OCI-LY1 (cell line): ENCODE measurements at regions not wholly inside any gene's neighbourhood (a gene's known extent, or its start where the extent isn't known, plus 50 kb on each side); places are given as distances from the start of the nearest gene placed in this dataset.

Experiments
- H2AFZ ChIP-seq: fragments of 200-600 bp; sonication (generic), shearing (Covaris generic); 2 replicates; pipeline ENCODE4 v1.6.0; 2014; ENCODE audit warnings: antibody characterized with exemption, mild to moderate bottlenecking, low read length
- H3F3A ChIP-seq: fragments of 200-600 bp; sonication (generic), shearing (Covaris generic); 2 replicates; pipeline ENCODE4 v1.6.0; 2014; ENCODE audit warnings: mild to moderate bottlenecking, antibody characterized with exemption, low read length, moderate library complexity; ENCODE audit not compliant: insufficient read depth
- H3K27ac ChIP-seq: fragments of 200-600 bp; sonication (generic); 2 replicates; pipeline ENCODE4 v1.5.1; 2014; ENCODE audit warnings: low read length, mixed run types, mild to moderate bottlenecking, low read depth; ENCODE audit not compliant: poor library complexity, severe bottlenecking
- H3K27me3 ChIP-seq: fragments of 200-600 bp; sonication (generic); 2 replicates; pipeline ENCODE4 v1.6.0; 2014; ENCODE audit warnings: antibody characterized with exemption, mild to moderate bottlenecking, low read length, moderate library complexity; ENCODE audit not compliant: insufficient read depth
- H3K36me3 ChIP-seq: fragments of 200-600 bp; sonication (generic); 2 replicates; pipeline ENCODE4 v1.6.1; 2014; ENCODE audit warnings: mild to moderate bottlenecking, antibody characterized with exemption, low read length, moderate library complexity, mixed read lengths; ENCODE audit not compliant: insufficient read depth
- H3K4me1 ChIP-seq: fragments of 200-600 bp; sonication (generic); 2 replicates; pipeline ENCODE4 v1.5.1; 2014; ENCODE audit warnings: mild to moderate bottlenecking, low read length, moderate library complexity; ENCODE audit not compliant: insufficient read depth, severe bottlenecking
- H3K4me2 ChIP-seq: fragments of 200-600 bp; sonication (generic), shearing (Covaris generic); 2 replicates; pipeline ENCODE4 v1.6.1; 2014; ENCODE audit warnings: low read length
- H3K4me3 ChIP-seq: fragments of 200-600 bp; sonication (generic); 2 replicates; pipeline ENCODE4 v1.5.1; 2014; ENCODE audit warnings: low read length, low read depth, mild to moderate bottlenecking, mixed read lengths; ENCODE audit not compliant: poor library complexity, severe bottlenecking
- H3K79me2 ChIP-seq: fragments of 200-600 bp; shearing (Covaris generic); 2 replicates; pipeline ENCODE4 v1.6.1; 2016; ENCODE audit warnings: mixed run types, low read length, mixed read lengths; ENCODE audit not compliant: insufficient read depth
- H3K9ac ChIP-seq: fragments of 200-600 bp; sonication (generic), shearing (Covaris generic); 2 replicates; pipeline ENCODE4 v1.6.1; 2014; ENCODE audit warnings: mild to moderate bottlenecking, low read length, mixed read lengths
- H3K9me2 ChIP-seq: fragments of 200-600 bp; sonication (generic), shearing (Covaris generic); 2 replicates; pipeline ENCODE4 v1.6.1; 2014; ENCODE audit warnings: low read depth, mild to moderate bottlenecking, low read length, mixed read lengths
- H3K9me3 ChIP-seq: fragments of 200-600 bp; shearing (Covaris generic); 2 replicates; pipeline ENCODE4 v1.6.1; 2014; ENCODE audit warnings: low read length, mixed read lengths
- H4K20me1 ChIP-seq: fragments of 200-600 bp; sonication (generic), shearing (Covaris generic); 2 replicates; pipeline ENCODE4 v1.6.0; 2016; ENCODE audit warnings: mild to moderate bottlenecking, low read length; ENCODE audit not compliant: insufficient read depth
- CTCF ChIP-seq: fragments of 200-600 bp; sonication (generic), shearing (Covaris generic); IDR thresholded peaks from 2 replicates; pipeline ENCODE4 v1.5.1; 2017; ENCODE audit warnings: mild to moderate bottlenecking, antibody characterized with exemption, low read length, moderate library complexity, mixed read lengths
- EZH2 ChIP-seq: fragments of 200-600 bp; sonication (generic), shearing (Covaris generic); IDR thresholded peaks from 2 replicates; pipeline ENCODE4 v1.8.0; 2017; ENCODE audit warnings: borderline replicate concordance, mixed run types, mild to moderate bottlenecking, antibody characterized with exemption, low read length, moderate library complexity, mixed read lengths

DNA sequence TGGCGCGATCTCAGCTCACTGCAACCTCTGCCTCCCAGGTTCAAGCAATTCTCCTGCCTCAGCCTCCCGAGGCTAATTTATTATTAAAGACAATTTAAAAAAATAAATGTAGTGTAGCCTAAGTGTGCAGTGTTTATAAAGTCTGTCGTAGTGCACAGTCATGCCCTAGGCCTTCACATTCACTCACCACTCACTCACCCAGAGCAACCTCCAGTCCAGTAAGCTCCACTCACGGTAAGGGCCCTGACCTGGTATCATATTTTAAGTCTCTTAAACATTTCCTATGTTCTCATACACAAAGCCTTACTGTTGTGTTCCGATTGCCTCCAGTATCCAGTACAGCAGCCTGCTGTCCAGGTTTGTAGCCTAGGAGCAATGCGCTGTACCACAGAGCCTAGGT lies 168.2 kb upstream of the FOXQ1 start:
- H3F3A ChIP-seq: no peaks in the 10 kb centered on the region
- H3K4me3 ChIP-seq: no peak overlapping the region
- H3K4me2 ChIP-seq: no peak overlapping the region
- H3K9ac ChIP-seq: no peak overlapping the region
- TF ChIP-seq EZH2 (no peak), CTCF (no peak)
- no peaks in the 10 kb centered on the region for H3K4me1 ChIP-seq
- H2AFZ ChIP-seq: no peak overlapping the region
- H3K36me3 ChIP-seq: no peaks in the 10 kb centered on the region
- H3K9me2 ChIP-seq: no peaks in the 10 kb centered on the region
- no peaks in the 10 kb centered on the region for H3K27me3 ChIP-seq
- no peaks in the 10 kb centered on the region for H3K79me2 ChIP-seq
- no peak overlapping the region for H3K27ac ChIP-seq
- H3K9me3 ChIP-seq: no peaks in the 10 kb centered on the region
- H4K20me1 ChIP-seq: no peaks in the 10 kb centered on the region

DNA sequence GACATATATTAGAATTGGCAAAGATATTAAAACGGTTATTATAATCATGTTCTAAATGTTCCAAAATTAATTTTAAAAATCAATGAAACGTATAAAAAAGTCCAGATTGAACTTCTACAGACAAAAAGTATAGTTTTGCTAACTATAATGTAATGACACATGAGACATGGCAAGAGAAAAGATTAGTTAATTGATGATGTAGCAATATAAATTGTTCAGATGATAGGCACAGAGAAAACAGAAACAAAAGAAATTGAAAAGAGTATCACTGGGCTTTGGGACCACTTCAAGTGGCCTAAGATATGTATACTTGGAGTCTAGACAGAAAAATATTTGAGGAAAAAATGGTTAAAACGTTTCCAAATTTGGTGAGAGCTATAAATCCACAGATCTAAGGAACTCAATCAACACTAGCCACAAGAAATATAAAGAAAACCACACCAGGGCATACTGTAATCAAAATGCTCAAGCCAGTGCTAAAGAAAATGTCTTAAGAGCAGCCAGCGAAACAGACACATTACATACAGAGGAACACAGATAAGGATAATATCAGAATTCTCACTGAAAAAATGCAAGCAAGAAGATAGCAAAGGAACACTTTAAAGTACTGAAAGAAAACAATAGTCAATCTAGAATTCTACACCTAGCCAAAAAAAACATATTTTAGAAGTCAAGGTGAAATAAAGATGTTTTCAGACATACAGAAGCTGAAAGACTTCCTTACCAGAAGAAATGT lies 172.6 kb upstream of the FOXQ1 start:
- Histone ChIP-seq H3F3A (no peaks in the 10 kb centered on the region), H3K9ac (no peak overlapping the region), H3K79me2 (no peaks in the 10 kb centered on the region), H3K27me3 (no peaks in the 10 kb centered on the region), H3K36me3 (no peaks in the 10 kb centered on the region), H3K27ac (no peak overlapping the region), H3K9me2 (no peaks in the 10 kb centered on the region), H3K9me3 (no peaks in the 10 kb centered on the region), H3K4me3 (no peak overlapping the region), H3K4me2 (no peak overlapping the region), H2AFZ (no peak overlapping the region), H4K20me1 (no peaks in the 10 kb centered on the region), H3K4me1 (no peaks in the 10 kb centered on the region)
- TF ChIP-seq EZH2 (no peak), CTCF (no peak)

GRCh38 chr6:1137849-1138248 lies 174.0 kb upstream of the FOXQ1 start:
- Histone ChIP-seq H2AFZ (no peak overlapping the region), H3K27me3 (no peaks in the 10 kb centered on the region), H3K27ac (no peak overlapping the region), H3K4me1 (no peaks in the 10 kb centered on the region), H3K79me2 (no peaks in the 10 kb centered on the region), H3K4me3 (no peak overlapping the region), H3K36me3 (no peaks in the 10 kb centered on the region), H4K20me1 (no peaks in the 10 kb centered on the region), H3F3A (no peaks in the 10 kb centered on the region), H3K9me3 (no peaks in the 10 kb centered on the region), H3K9ac (no peak overlapping the region), H3K4me2 (no peak overlapping the region), H3K9me2 (no peaks in the 10 kb centered on the region)
- no peak for TF ChIP-seq EZH2
- no peak for TF ChIP-seq CTCF
